ENCODE measurements at regions not wholly inside any gene's neighbourhood (a gene's known extent, or its start where the extent isn't known, plus 50 kb on each side); places are given as distances from the start of the nearest gene placed in this dataset.
"Not testable (repeated sequence)": the region's sequence is repeated elsewhere in the genome, so short reads cannot be mapped to it uniquely, and the experiment has no call there.

GRCh38 chr12:131192951-131193350, 239.2 kb downstream of the ADGRD1 start:
- no peak for DNase-seq (ENCODE audit: low read depth, low spot score)

GRCh38 chr12:131194166-131194565, 240.5 kb downstream of the ADGRD1 start:
- DNase-seq (ENCODE audit: low read depth, low spot score): no peak

- DNase-seq (ENCODE audit: low read depth, low spot score): no peak
These were observed 242.1 kb downstream of the ADGRD1 start for GRCh38 chr12:131195796-131196195.

- no peak for DNase-seq (ENCODE audit: low read depth, low spot score)
These were observed 242.5 kb downstream of the ADGRD1 start for GRCh38 chr12:131196220-131196619.

- no peak for DNase-seq (ENCODE audit: low read depth, low spot score)
These were observed 243.8 kb downstream of the ADGRD1 start for GRCh38 chr12:131197490-131197889.

- DNase-seq (ENCODE audit: low read depth, low spot score): no peak
These were observed 245.5 kb downstream of the ADGRD1 start for GRCh38 chr12:131199221-131199620.

GRCh38 chr12:131201912-131202311, 248.2 kb downstream of the ADGRD1 start:
- DNase-seq (ENCODE audit: low read depth, low spot score): not testable (repeated sequence)

GRCh38 chr12:131202592-131203378, 249.1 kb downstream of the ADGRD1 start:
- no peak for DNase-seq (ENCODE audit: low read depth, low spot score)

GRCh38 chr12:131203666-131204415, 250.1 kb downstream of the ADGRD1 start:
- no peak for DNase-seq (ENCODE audit: low read depth, low spot score)

- DNase-seq (ENCODE audit: low read depth, low spot score): no peak
These were observed 250.9 kb downstream of the ADGRD1 start for GRCh38 chr12:131204416-131205274.

- not testable (repeated sequence) for DNase-seq (ENCODE audit: low read depth, low spot score)
These were observed 251.7 kb downstream of the ADGRD1 start for GRCh38 chr12:131205275-131205933.

GRCh38 chr12:131206630-131207299, 253.1 kb downstream of the ADGRD1 start:
- not testable (repeated sequence) for DNase-seq (ENCODE audit: low read depth, low spot score)

- DNase-seq (ENCODE audit: low read depth, low spot score): not testable (repeated sequence)
These were observed 253.6 kb downstream of the ADGRD1 start for GRCh38 chr12:131207300-131207660.

GRCh38 chr12:131207841-131208240, 254.1 kb downstream of the ADGRD1 start:
- not testable (repeated sequence) for DNase-seq (ENCODE audit: low read depth, low spot score)

- no peak for DNase-seq (ENCODE audit: low read depth, low spot score)
These were observed 254.7 kb downstream of the ADGRD1 start for GRCh38 chr12:131208425-131208824.

GRCh38 chr12:131209082-131210070, 255.7 kb downstream of the ADGRD1 start:
- no peak for DNase-seq (ENCODE audit: low read depth, low spot score)

GRCh38 chr12:131210506-131211339, 257.0 kb downstream of the ADGRD1 start:
- no peak for DNase-seq (ENCODE audit: low read depth, low spot score)

GRCh38 chr12:131211340-131211938, 257.7 kb downstream of the ADGRD1 start:
- DNase-seq (ENCODE audit: low read depth, low spot score): no peak

All from activated CD4-positive, CD25-positive, alpha-beta regulatory T cell treated with anti-CD3 and anti-CD28 coated beads, Interleukin-2, amount 50 U/mL, for 16 hours (primary cell).